Caco-2 (cell line): ENCODE measurements at regions not wholly inside any gene's neighbourhood (a gene's known extent, or its start where the extent isn't known, plus 50 kb on each side); places are given as distances from the start of the nearest gene placed in this dataset.

ENCODE experiments used
- BruUV-seq: library from RNA; stranded (reverse); fragments of 400-500 nt; replicated peaks from 2 replicates; lab custom pipeline; 2021; lab: Mats Ljungman, UMichigan
- CTCF ChIA-PET: fragments of 300-600 bp; sonication (Branson Sonifier 250); formaldehyde crosslinking; loops from one replicate; lab custom pipeline; 2022; ENCODE audit warnings: antibody characterized with exemption; lab: Charles Lee
- POLR2A ChIA-PET: fragments of 300-600 bp; sonication (Branson Sonifier 250); formaldehyde crosslinking; loops from one replicate; lab custom pipeline; 2022; ENCODE audit warnings: antibody characterized with exemption; lab: Charles Lee
- DNase-seq, 2 experiments: peaks; one replicate each; pipeline versions ENCODE4 v3.0.0 to v3.0.0-alpha.2; 2020 to 2022
- H3K27me3 ChIP-seq: replicated peaks from 2 replicates; pipeline ENCODE4 v1.6.0; 2011; ENCODE audit warnings: low read length; ENCODE audit not compliant: control insufficient read depth, insufficient read depth
- H3K36me3 ChIP-seq: 2 replicates; pipeline ENCODE4 v1.5.1; 2011; ENCODE audit warnings: low read length; ENCODE audit not compliant: control insufficient read depth, insufficient read depth
- H3K4me1 ChIP-seq: fragments of 250-450 bp; sonication (Bioruptor Pico); 2 replicates; pipeline ENCODE4 v1.5.1; 2020; ENCODE audit warnings: mild to moderate bottlenecking
- H3K4me3 ChIP-seq: 2 replicates; pipeline ENCODE4 v1.5.1; 2011; ENCODE audit warnings: low read depth, mild to moderate bottlenecking, control low read depth, low read length
- H3K9me3 ChIP-seq: fragments of 250-450 bp; sonication (Bioruptor Pico); 2 replicates; pipeline ENCODE4 v1.5.1; 2020; ENCODE audit warnings: mild to moderate bottlenecking, moderate library complexity
- H3K27ac Mint-ChIP-seq: one replicate; pipeline ENCODE4 v1.8.0; 2022; ENCODE audit warnings: mixed read lengths; ENCODE audit not compliant: unreplicated experiment
- H3K27me3 Mint-ChIP-seq: one replicate; pipeline ENCODE4 v1.8.0; 2022; ENCODE audit warnings: mixed read lengths; ENCODE audit not compliant: insufficient read depth, unreplicated experiment
- H3K36me3 Mint-ChIP-seq: one replicate; pipeline ENCODE4 v1.8.0; 2022; ENCODE audit warnings: mild to moderate bottlenecking, mixed read lengths; ENCODE audit not compliant: insufficient read depth, unreplicated experiment
- H3K4me1 Mint-ChIP-seq: one replicate; pipeline ENCODE4 v1.8.0; 2022; ENCODE audit warnings: low read depth, mixed read lengths; ENCODE audit not compliant: unreplicated experiment
- H3K4me3 Mint-ChIP-seq: one replicate; pipeline ENCODE4 v1.8.0; 2022; ENCODE audit warnings: mild to moderate bottlenecking, moderate library complexity, mixed read lengths; ENCODE audit not compliant: unreplicated experiment
- H3K9me3 Mint-ChIP-seq: one replicate; pipeline ENCODE4 v1.8.0; 2022; ENCODE audit warnings: mixed read lengths; ENCODE audit not compliant: unreplicated experiment
- intact Hi-C: fragments of 100-400 bp; cut with micrococcal nuclease; formaldehyde crosslinking; loops from one replicate; pipeline ENCODE4 v1.10.0; 2022; ENCODE audit not compliant: unreplicated experiment
- TF ChIP-seq, protein P1 (sequence below), 2 experiments: fragments of 200-600 bp in 1 of 2; IDR thresholded peaks; 1 replicate in 1 of 2; 2 replicates in 1 of 2; pipeline versions ENCODE4 v1.5.1 to v1.8.0; 2011 to 2022; ENCODE audit warnings: antibody characterized with exemption in 1 of 2, control low read depth in 1 of 2, inconsistent platforms in 1 of 2, low read depth in 1 of 2, low read length in 1 of 2, mild to moderate bottlenecking in 1 of 2, moderate library complexity in 1 of 2; ENCODE audit not compliant: insufficient read depth in 1 of 2, severe bottlenecking in 1 of 2, unreplicated experiment in 1 of 2

DNA sequence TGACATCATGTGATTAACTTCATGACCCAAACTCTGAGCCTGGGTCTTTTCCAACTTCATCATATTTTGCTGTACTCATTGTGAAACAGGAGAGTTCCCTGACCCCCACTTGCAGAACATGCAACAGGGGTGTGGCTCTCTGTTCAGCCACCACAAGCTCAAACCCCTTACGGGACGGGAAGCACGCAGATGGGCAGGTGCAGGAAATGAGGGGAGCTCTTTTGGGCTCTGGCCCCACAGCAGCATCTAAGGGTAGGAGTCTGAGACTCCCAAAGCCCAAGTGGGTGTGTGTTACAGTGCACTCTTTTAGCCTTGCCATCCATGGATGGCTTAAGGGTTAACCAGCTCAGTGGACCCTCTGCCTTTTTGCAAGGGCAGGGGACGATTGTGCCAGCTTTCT, 599.5 kb upstream of the SMIM31 start:
- H3K9me3 Mint-ChIP-seq: peaks cover 23% of the 10 kb centered on the region
- ChIA-PET CTCF (no interaction called here), POLR2A (no interaction called here)
- BruUV-seq: no TSS peak
- no peak for DNase-seq
- intact Hi-C loops: no loop called here
- peaks cover 20% of the 10 kb centered on the region for H3K4me1 Mint-ChIP-seq
- TF ChIP-seq, protein P1, sequence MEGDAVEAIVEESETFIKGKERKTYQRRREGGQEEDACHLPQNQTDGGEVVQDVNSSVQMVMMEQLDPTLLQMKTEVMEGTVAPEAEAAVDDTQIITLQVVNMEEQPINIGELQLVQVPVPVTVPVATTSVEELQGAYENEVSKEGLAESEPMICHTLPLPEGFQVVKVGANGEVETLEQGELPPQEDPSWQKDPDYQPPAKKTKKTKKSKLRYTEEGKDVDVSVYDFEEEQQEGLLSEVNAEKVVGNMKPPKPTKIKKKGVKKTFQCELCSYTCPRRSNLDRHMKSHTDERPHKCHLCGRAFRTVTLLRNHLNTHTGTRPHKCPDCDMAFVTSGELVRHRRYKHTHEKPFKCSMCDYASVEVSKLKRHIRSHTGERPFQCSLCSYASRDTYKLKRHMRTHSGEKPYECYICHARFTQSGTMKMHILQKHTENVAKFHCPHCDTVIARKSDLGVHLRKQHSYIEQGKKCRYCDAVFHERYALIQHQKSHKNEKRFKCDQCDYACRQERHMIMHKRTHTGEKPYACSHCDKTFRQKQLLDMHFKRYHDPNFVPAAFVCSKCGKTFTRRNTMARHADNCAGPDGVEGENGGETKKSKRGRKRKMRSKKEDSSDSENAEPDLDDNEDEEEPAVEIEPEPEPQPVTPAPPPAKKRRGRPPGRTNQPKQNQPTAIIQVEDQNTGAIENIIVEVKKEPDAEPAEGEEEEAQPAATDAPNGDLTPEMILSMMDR (IDR thresholded peaks at IDR 0.05; ENCODE audit: insufficient read depth in 1 of 2, low read depth in 1 of 2, low read length in 1 of 2, severe bottlenecking in 1 of 2, unreplicated experiment in 1 of 2): no peak
- no peak overlapping the region for H3K4me3 Mint-ChIP-seq
- Histone ChIP-seq H3K4me1 (peaks cover 21% of the 10 kb centered on the region), H3K36me3 (no peaks in the 10 kb centered on the region), H3K4me3 (no peak overlapping the region), H3K9me3 (peaks cover 3% of the 10 kb centered on the region), H3K27me3 (no peaks in the 10 kb centered on the region)
- no peak overlapping the region for H3K27ac Mint-ChIP-seq
- peaks cover 6% of the 10 kb centered on the region for H3K36me3 Mint-ChIP-seq
- no peaks in the 10 kb centered on the region for H3K27me3 Mint-ChIP-seq

DNA sequence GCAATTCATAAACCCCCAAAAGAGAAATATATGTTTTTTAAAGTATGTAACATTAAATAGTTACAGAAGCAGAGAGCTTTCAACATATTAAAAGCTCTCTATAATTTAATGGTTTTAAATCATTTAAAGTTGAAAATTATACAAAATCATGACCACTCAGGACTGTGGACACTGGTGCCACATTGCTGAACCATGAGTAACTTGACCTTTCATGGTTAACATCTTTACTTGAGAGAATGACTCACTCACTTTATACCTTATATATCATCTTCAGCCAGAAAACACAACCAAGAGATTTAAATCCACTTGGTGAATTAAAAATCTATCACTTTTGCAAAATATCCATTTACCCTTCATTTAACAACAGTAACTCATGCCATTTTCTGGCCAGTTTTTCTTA, 584.3 kb upstream of the SMIM31 start:
- Histone ChIP-seq H3K27me3 (no peaks in the 10 kb centered on the region), H3K4me1 (no peaks in the 10 kb centered on the region), H3K9me3 (0 out of 2 replicates have a peak, but pooled peaks cover 2% of the 10 kb centered on the region), H3K4me3 (no peak overlapping the region), H3K36me3 (no peaks in the 10 kb centered on the region)
- no peaks in the 10 kb centered on the region for H3K9me3 Mint-ChIP-seq
- CTCF ChIA-PET: no interaction called here
- no peaks in the 10 kb centered on the region for H3K36me3 Mint-ChIP-seq
- no peaks in the 10 kb centered on the region for H3K27me3 Mint-ChIP-seq
- no peaks in the 10 kb centered on the region for H3K4me1 Mint-ChIP-seq
- BruUV-seq: no TSS peak
- POLR2A ChIA-PET: no interaction called here
- H3K4me3 Mint-ChIP-seq: no peak overlapping the region
- no peak overlapping the region for H3K27ac Mint-ChIP-seq
- DNase-seq: no peak
- TF ChIP-seq, protein P1 (IDR thresholded peaks at IDR 0.05; ENCODE audit: insufficient read depth in 1 of 2, low read depth in 1 of 2, low read length in 1 of 2, severe bottlenecking in 1 of 2, unreplicated experiment in 1 of 2): no peak
- intact Hi-C loops: no loop called here

DNA sequence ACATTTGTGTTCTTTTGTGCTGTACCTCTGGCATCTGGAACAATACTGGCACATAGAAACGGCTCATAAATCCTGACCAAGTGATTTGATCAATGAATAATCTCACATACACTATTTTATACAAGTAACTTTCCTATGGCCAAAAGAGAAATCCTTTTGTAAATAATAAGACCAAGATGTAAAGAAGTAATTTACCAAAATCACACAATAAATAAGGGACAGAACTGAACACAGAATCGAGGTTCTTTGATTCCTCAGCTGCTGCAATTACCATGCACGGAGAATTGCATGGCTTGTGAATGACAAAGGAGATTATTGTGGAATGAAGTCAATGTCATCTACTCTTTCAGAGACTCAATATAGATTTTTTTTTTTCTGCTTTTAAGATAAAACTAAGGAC, 576.8 kb upstream of the SMIM31 start:
- intact Hi-C loops: no loop called here
- Mint-ChIP-seq H3K27ac (no peak overlapping the region), H3K27me3 (no peaks in the 10 kb centered on the region), H3K4me1 (no peaks in the 10 kb centered on the region), H3K36me3 (no peaks in the 10 kb centered on the region), H3K4me3 (no peak overlapping the region), H3K9me3 (no peaks in the 10 kb centered on the region)
- DNase-seq: no peak
- TF ChIP-seq, protein P1 (IDR thresholded peaks at IDR 0.05; ENCODE audit: insufficient read depth in 1 of 2, low read depth in 1 of 2, low read length in 1 of 2, severe bottlenecking in 1 of 2, unreplicated experiment in 1 of 2): no peak
- POLR2A ChIA-PET: no interaction called here
- no peaks in the 10 kb centered on the region for H3K36me3 ChIP-seq
- CTCF ChIA-PET: no interaction called here
- no peak overlapping the region for H3K4me3 ChIP-seq
- H3K9me3 ChIP-seq: no peaks in the 10 kb centered on the region
- no peaks in the 10 kb centered on the region for H3K4me1 ChIP-seq
- no peaks in the 10 kb centered on the region for H3K27me3 ChIP-seq
- no TSS peak for BruUV-seq
